Lower lobe of right lung (tissue), 2 donors: ENCODE measurements at regions not wholly inside any gene's neighbourhood (a gene's known extent, or its start where the extent isn't known, plus 50 kb on each side); places are given as distances from the start of the nearest gene placed in this dataset.
"Not testable (repeated sequence)": the region's sequence is repeated elsewhere in the genome, so short reads cannot be mapped to it uniquely, and the experiment has no call there.

Source experiments
- ATAC-seq, 2 donors: fragments of 200-7000 bp; cut with Tn5 transposase; one replicate each; pipeline ENCODE4 v1.9.1; 2020 to 2022; ENCODE audit warnings: mild to moderate bottlenecking in 2 of 2, moderate library complexity in 2 of 2
- DNase-seq: peaks from one replicate; pipeline ENCODE4 v3.0.0-alpha.2; 2020
- H3K27ac ChIP-seq: fragments of 200-600 bp; one replicate; pipeline ENCODE4 v1.8.0; 2022
- H3K27me3 ChIP-seq: fragments of 200-600 bp; one replicate; pipeline ENCODE4 v1.8.0; 2022; ENCODE audit warnings: low read depth
- H3K36me3 ChIP-seq: fragments of 200-600 bp; one replicate; pipeline ENCODE4 v1.8.0; 2022; ENCODE audit warnings: mild to moderate bottlenecking
- H3K4me1 ChIP-seq: fragments of 200-600 bp; one replicate; pipeline ENCODE4 v1.8.0; 2022
- H3K4me3 ChIP-seq: fragments of 200-600 bp; one replicate; pipeline ENCODE4 v1.8.0; 2022; ENCODE audit warnings: mild to moderate bottlenecking
- H3K9me3 ChIP-seq: fragments of 200-600 bp; one replicate; pipeline ENCODE4 v1.8.0; 2022
- CTCF ChIP-seq: fragments of 200-600 bp; IDR thresholded peaks from one replicate; pipeline ENCODE4 v1.8.0; 2022; ENCODE audit warnings: antibody characterized with exemption, mild to moderate bottlenecking
- intact Hi-C: fragments of 100-400 bp; cut with DNase I; formaldehyde crosslinking; loops from one replicate; pipeline ENCODE4 v1.11.0; 2022
- donor health status: DM: no; HTN: yes; CAD: no; lungs with severe emphysema.

- Histone ChIP-seq H3K27me3 (no peaks in the 10 kb centered on the region), H3K4me3 (no peak overlapping the region), H3K36me3 (no peaks in the 10 kb centered on the region), H3K4me1 (peaks cover 43% of the 10 kb centered on the region), H3K9me3 (no peaks in the 10 kb centered on the region), H3K27ac (no peak overlapping the region)
- TF ChIP-seq CTCF = no peak
- ATAC-seq (no peak), DNase-seq (peak; percentile 23)
- intact Hi-C loops = no loop called here
Observed at GRCh38 chr5:91315701-91316100, 67.4 kb downstream of the ARRDC3 start.

GRCh38 chr5:91313757-91314673, 69.1 kb downstream of the ARRDC3 start:
- TF ChIP-seq CTCF = no peak
- Histone ChIP-seq H3K36me3 (no peaks in the 10 kb centered on the region), H3K9me3 (no peaks in the 10 kb centered on the region), H3K4me3 (no peak overlapping the region), H3K4me1 (peaks cover 44% of the 10 kb centered on the region), H3K27me3 (no peaks in the 10 kb centered on the region), H3K27ac (peak overlapping the region; percentile 56)
- DNase-seq (peak; percentile 74), ATAC-seq (peak; percentile 35 to 62)
- intact Hi-C loops = no loop called here

- Histone ChIP-seq H3K4me1 (peaks cover 44% of the 10 kb centered on the region), H3K36me3 (no peaks in the 10 kb centered on the region), H3K27me3 (no peaks in the 10 kb centered on the region), H3K27ac (peak overlapping the region; percentile 89), H3K4me3 (no peak overlapping the region), H3K9me3 (no peaks in the 10 kb centered on the region)
- ATAC-seq (no peak), DNase-seq (no peak)
- no peak for TF ChIP-seq CTCF
- intact Hi-C loops = no loop called here
Observed at GRCh38 chr5:91312698-91313097, 70.4 kb downstream of the ARRDC3 start.

- TF ChIP-seq CTCF = peak; percentile 32
- H3K9me3 ChIP-seq = no peaks in the 10 kb centered on the region
- H3K36me3 ChIP-seq = no peaks in the 10 kb centered on the region
- DNase-seq (peak; percentile 86), ATAC-seq (peak; percentile 96 to 97)
- intact Hi-C loops = no loop called here
- peaks cover 44% of the 10 kb centered on the region for H3K4me1 ChIP-seq
- H3K4me3 ChIP-seq = no peak overlapping the region
- peak overlapping the region; percentile 89 for H3K27ac ChIP-seq
- H3K27me3 ChIP-seq = no peaks in the 10 kb centered on the region
Observed at GRCh38 chr5:91311697-91312501, 71.2 kb downstream of the ARRDC3 start.

GRCh38 chr5:91311168-91311696, 71.9 kb downstream of the ARRDC3 start:
- Histone ChIP-seq H3K27me3 (no peaks in the 10 kb centered on the region), H3K9me3 (no peaks in the 10 kb centered on the region), H3K27ac (peak overlapping the region; percentile 89), H3K4me1 (peaks cover 49% of the 10 kb centered on the region), H3K4me3 (no peak overlapping the region), H3K36me3 (no peaks in the 10 kb centered on the region)
- peak; percentile 75 to 81 for ATAC-seq
- DNase-seq = no peak
- intact Hi-C loops = no loop called here
- no peak for TF ChIP-seq CTCF

GRCh38 chr5:91308157-91308556, 75.0 kb downstream of the ARRDC3 start:
- peaks cover 32% of the 10 kb centered on the region for H3K4me1 ChIP-seq
- H3K9me3 ChIP-seq, H3K36me3 ChIP-seq, H3K27me3 ChIP-seq, DNase-seq, intact Hi-C loops, ATAC-seq, H3K27ac ChIP-seq, H3K4me3 ChIP-seq: not testable (repeated sequence)
